SK-N-SH (cell line): ENCODE measurements at regions not wholly inside any gene's neighbourhood (a gene's known extent, or its start where the extent isn't known, plus 50 kb on each side); places are given as distances from the start of the nearest gene placed in this dataset.

Experiments
- CTCF ChIA-PET: fragments of 300-600, 350-600 bp; formaldehyde crosslinking; extraction: SDS; loops from one replicate; lab custom pipeline; 2021; lab: Yijun Ruan, JAX
- POLR2A ChIA-PET: fragments of 350-600 bp; sonication (Branson Sonifier 250); formaldehyde crosslinking; extraction: SDS; loops from one replicate; lab custom pipeline; 2020; ENCODE audit warnings: antibody characterized with exemption, inconsistent platforms; lab: Yijun Ruan, JAX
- DNase-seq: peaks from one replicate; pipeline ENCODE4 v3.0.0; 2012
- H2AFZ ChIP-seq: fragments of 200-600 bp; sonication (generic); 2 replicates; pipeline ENCODE4 v1.8.1; 2016; ENCODE audit warnings: antibody characterized with exemption, mild to moderate bottlenecking, low read depth
- H3F3A ChIP-seq: fragments of 200-600 bp; sonication (generic); replicated peaks from 2 replicates; pipeline ENCODE3; 2016; ENCODE audit warnings: antibody characterized with exemption, mild to moderate bottlenecking; ENCODE audit not compliant: insufficient read depth
- H3K27ac ChIP-seq, 2 experiments: fragments of 200-500 bp in 1 of 2; fragments of 200-600 bp in 1 of 2; sonication (Bioruptor generic) in 1 of 2; sonication (generic), shearing (Covaris generic) in 1 of 2; 2 replicates each; pipeline versions ENCODE4 v1.5.1 to v1.6.1; 2014 to 2016; ENCODE audit warnings: low read depth in 2 of 2, inconsistent platforms in 1 of 2, low read length in 1 of 2, mild to moderate bottlenecking in 1 of 2, mixed read lengths in 1 of 2
- H3K27me3 ChIP-seq: fragments of 200-600 bp; sonication (generic), shearing (Covaris generic); 2 replicates; pipeline ENCODE4 v1.6.1; 2016; ENCODE audit warnings: mixed run types; ENCODE audit not compliant: insufficient read depth
- H3K36me3 ChIP-seq, 2 experiments: fragments of 200-500 bp in 1 of 2; fragments of 200-600 bp in 1 of 2; sonication (Bioruptor generic) in 1 of 2; sonication (generic) in 1 of 2; replicated peaks in 1 of 2; 2 replicates each; pipeline versions ENCODE3 to v1.5.1; 2014 to 2016; ENCODE audit warnings: low read length in 1 of 2, mild to moderate bottlenecking in 1 of 2; ENCODE audit not compliant: insufficient read depth in 2 of 2, control insufficient read depth in 1 of 2
- H3K4me1 ChIP-seq, 2 experiments: fragments of 200-500 bp in 1 of 2; fragments of 200-600 bp in 1 of 2; sonication (Bioruptor generic) in 1 of 2; sonication (generic), shearing (Covaris generic) in 1 of 2; 2 replicates each; pipeline versions ENCODE4 v1.5.1 to v1.6.1; 2014 to 2016; ENCODE audit warnings: low read depth in 1 of 2, low read length in 1 of 2, mixed run types in 1 of 2; ENCODE audit not compliant: insufficient read depth in 2 of 2, control insufficient read depth in 1 of 2
- H3K4me2 ChIP-seq: fragments of 200-600 bp; sonication (generic), shearing (Covaris generic); 2 replicates; pipeline ENCODE4 v1.6.1; 2017; ENCODE audit warnings: mixed run types
- H3K4me3 ChIP-seq, 2 experiments: fragments of 200-500 bp in 1 of 2; fragments of 200-600 bp in 1 of 2; sonication (Bioruptor generic) in 1 of 2; sonication (generic), shearing (Covaris generic) in 1 of 2; 2 replicates each; pipeline versions ENCODE4 v1.5.1 to v1.8.1; 2014 to 2016; ENCODE audit warnings: low read depth in 2 of 2, inconsistent platforms in 1 of 2, low read length in 1 of 2, mild to moderate bottlenecking in 1 of 2, mixed read lengths in 1 of 2, moderate library complexity in 1 of 2
- H3K79me2 ChIP-seq: fragments of 200-600 bp; sonication (generic); 2 replicates; pipeline ENCODE4 v1.8.1; 2017; ENCODE audit warnings: mild to moderate bottlenecking; ENCODE audit not compliant: insufficient read depth
- H3K9ac ChIP-seq: fragments of 200-600 bp; sonication (generic); 2 replicates; pipeline ENCODE4 v1.6.1; 2017; ENCODE audit warnings: mixed run types
- H3K9me2 ChIP-seq: fragments of 200-600 bp; sonication (generic); 2 replicates; pipeline ENCODE4 v1.6.1; 2017; ENCODE audit warnings: mixed run types
- H3K9me3 ChIP-seq: fragments of 200-600 bp; sonication (generic); 2 replicates; pipeline ENCODE4 v1.6.1; 2017; ENCODE audit warnings: mixed run types, mild to moderate bottlenecking, moderate library complexity
- H4K20me1 ChIP-seq: fragments of 200-600 bp; sonication (generic); 2 replicates; pipeline ENCODE4 v1.6.1; 2017; ENCODE audit warnings: mild to moderate bottlenecking, mixed run types; ENCODE audit not compliant: insufficient read depth
- CTCF ChIP-seq: fragments of 200-600 bp; sonication (generic); IDR thresholded peaks from 2 replicates; pipeline ENCODE4 v1.6.1; 2017; ENCODE audit warnings: antibody characterized with exemption, mild to moderate bottlenecking, moderate library complexity
- EP300 ChIP-seq, 2 experiments: IDR thresholded peaks; 2 replicates each; pipeline versions ENCODE4 v1.4.0 to v1.6.1; 2012; ENCODE audit warnings: borderline replicate concordance in 1 of 2, low read depth in 1 of 2, low read length in 1 of 2
- EZH2phosphoT487 ChIP-seq: fragments of 200-600 bp; sonication (generic); IDR thresholded peaks from 2 replicates; pipeline ENCODE4 v1.6.1; 2017; ENCODE audit warnings: low read depth, mixed run types, mild to moderate bottlenecking, antibody characterized with exemption, moderate library complexity, borderline replicate concordance
- FOXM1 ChIP-seq: IDR thresholded peaks from 2 replicates; pipeline ENCODE4 v1.4.0; 2012; ENCODE audit warnings: low read depth, mild to moderate bottlenecking
- GABPA ChIP-seq: IDR thresholded peaks from 2 replicates; pipeline ENCODE4 v1.4.0; 2012; ENCODE audit warnings: low read depth, mild to moderate bottlenecking
- MEF2A ChIP-seq: IDR thresholded peaks from 2 replicates; pipeline ENCODE4 v1.4.0; 2012; ENCODE audit warnings: low read depth, borderline replicate concordance
- MXI1 ChIP-seq: IDR thresholded peaks from 2 replicates; pipeline ENCODE4 v1.6.1; 2012; ENCODE audit warnings: mild to moderate bottlenecking, low read depth, low read length, improper control_type of control experiment
- NFIC ChIP-seq: IDR thresholded peaks from 2 replicates; pipeline ENCODE4 v1.4.0; 2012; ENCODE audit warnings: borderline replicate concordance
- POLR2AphosphoS5 ChIP-seq: IDR thresholded peaks from 2 replicates; pipeline ENCODE4 v1.6.1; 2012; ENCODE audit warnings: low read depth, low read length
- RCOR1 ChIP-seq: fragments of 150-350 bp; IDR thresholded peaks from 2 replicates; pipeline ENCODE4 v1.6.1; 2017; ENCODE audit warnings: antibody characterized with exemption, low read length
- RXRA ChIP-seq: IDR thresholded peaks from 2 replicates; pipeline ENCODE4 v1.4.0; 2012; ENCODE audit warnings: low read depth, mild to moderate bottlenecking, borderline replicate concordance
- USF1 ChIP-seq: IDR thresholded peaks from 2 replicates; pipeline ENCODE4 v1.4.0; 2012; ENCODE audit warnings: low read depth, borderline replicate concordance
- WGBS: methylation state at CpG from one replicate; pipeline ENCODE4 v1.1.6; 2017; ENCODE audit warnings: low lambda C conversion rate; 5-methylcytosine and 5-hydroxymethylcytosine counted together
- TF ChIP-seq, protein P1 (sequence below): IDR thresholded peaks from 2 replicates; pipeline ENCODE4 v1.4.0; 2012; ENCODE audit warnings: low read depth, borderline replicate concordance
- TF ChIP-seq, protein P2 (sequence below): IDR thresholded peaks from 2 replicates; pipeline ENCODE4 v1.4.0; 2012; ENCODE audit warnings: low read depth

GRCh38 chr10:64515970-64516699, 994.9 kb downstream of the REEP3 start:
- no peak overlapping the region for H3K4me2 ChIP-seq
- TF ChIP-seq GABPA (no peak), FOXM1 (no peak), NFIC (no peak), RXRA (no peak), EZH2phosphoT487 (no peak)
- TF ChIP-seq, protein P1, sequence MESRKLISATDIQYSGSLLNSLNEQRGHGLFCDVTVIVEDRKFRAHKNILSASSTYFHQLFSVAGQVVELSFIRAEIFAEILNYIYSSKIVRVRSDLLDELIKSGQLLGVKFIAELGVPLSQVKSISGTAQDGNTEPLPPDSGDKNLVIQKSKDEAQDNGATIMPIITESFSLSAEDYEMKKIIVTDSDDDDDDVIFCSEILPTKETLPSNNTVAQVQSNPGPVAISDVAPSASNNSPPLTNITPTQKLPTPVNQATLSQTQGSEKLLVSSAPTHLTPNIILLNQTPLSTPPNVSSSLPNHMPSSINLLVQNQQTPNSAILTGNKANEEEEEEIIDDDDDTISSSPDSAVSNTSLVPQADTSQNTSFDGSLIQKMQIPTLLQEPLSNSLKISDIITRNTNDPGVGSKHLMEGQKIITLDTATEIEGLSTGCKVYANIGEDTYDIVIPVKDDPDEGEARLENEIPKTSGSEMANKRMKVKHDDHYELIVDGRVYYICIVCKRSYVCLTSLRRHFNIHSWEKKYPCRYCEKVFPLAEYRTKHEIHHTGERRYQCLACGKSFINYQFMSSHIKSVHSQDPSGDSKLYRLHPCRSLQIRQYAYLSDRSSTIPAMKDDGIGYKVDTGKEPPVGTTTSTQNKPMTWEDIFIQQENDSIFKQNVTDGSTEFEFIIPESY, result no peak
- TF ChIP-seq, all 33 proteins: peak for 0
- DNase-seq, result no peak
- H3K4me1 ChIP-seq, result no peaks in the 10 kb centered on the region
- no peak overlapping the region for H3K27ac ChIP-seq
- ChIA-PET CTCF (interaction anchor here (0.6 kb wide), 1 partner anchor 15 kb away, joined by 3 read pairs; no protein-coding TSS in a partner anchor), POLR2A (no interaction called here)
- no peak overlapping the region for H3K9ac ChIP-seq
- no peaks in the 10 kb centered on the region for H4K20me1 ChIP-seq
- no peaks in the 10 kb centered on the region for H3F3A ChIP-seq
- no peak overlapping the region for H2AFZ ChIP-seq
- H3K4me3 ChIP-seq, result no peak overlapping the region
- no peaks in the 10 kb centered on the region for H3K36me3 ChIP-seq
- H3K27me3 ChIP-seq, result no peaks in the 10 kb centered on the region
- no peaks in the 10 kb centered on the region for H3K79me2 ChIP-seq
- 29% methylated on average over 2 of the region's 2 CpGs for WGBS
- no peaks in the 10 kb centered on the region for H3K9me3 ChIP-seq
- no peaks in the 10 kb centered on the region for H3K9me2 ChIP-seq

DNA sequence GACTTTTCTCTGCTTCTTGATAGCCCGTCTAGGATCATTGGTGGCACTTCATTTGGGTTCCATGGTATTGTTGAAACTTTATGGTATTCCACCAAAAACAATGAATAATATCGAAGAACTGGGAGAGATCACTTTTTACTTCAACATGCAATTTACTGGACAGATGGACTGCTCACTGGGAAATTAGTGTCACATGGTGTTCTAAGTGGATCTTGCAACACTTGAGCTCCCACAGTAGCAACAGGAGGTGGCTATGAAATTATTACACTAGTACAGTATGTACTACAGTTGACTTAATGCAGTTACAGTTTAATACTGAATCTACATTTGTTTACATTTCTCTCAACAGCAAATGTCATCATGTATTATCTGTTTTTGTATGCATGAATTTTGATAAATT, 997.3 kb downstream of the REEP3 start:
- Histone ChIP-seq H3K9me3 (no peaks in the 10 kb centered on the region), H3K36me3 (no peaks in the 10 kb centered on the region), H3K9me2 (no peaks in the 10 kb centered on the region), H3K4me3 (no peak overlapping the region), H3K27ac (no peak overlapping the region), H3K4me1 (peaks cover 0 to 3% of the 10 kb centered on the region in 2 experiments; a peak in 2 of 4 replicates), H3K79me2 (no peaks in the 10 kb centered on the region), H2AFZ (no peak overlapping the region), H3K27me3 (no peaks in the 10 kb centered on the region), H3K4me2 (no peak overlapping the region), H4K20me1 (no peaks in the 10 kb centered on the region), H3K9ac (no peak overlapping the region), H3F3A (no peaks in the 10 kb centered on the region)
- WGBS, result 60% methylated on average over 2 of the region's 2 CpGs
- POLR2A ChIA-PET, result no interaction called here
- TF ChIP-seq POLR2AphosphoS5, result no peak
- TF ChIP-seq USF1, result no peak
- no peak for TF ChIP-seq MEF2A
- no peak for TF ChIP-seq MXI1
- TF ChIP-seq, protein P2, sequence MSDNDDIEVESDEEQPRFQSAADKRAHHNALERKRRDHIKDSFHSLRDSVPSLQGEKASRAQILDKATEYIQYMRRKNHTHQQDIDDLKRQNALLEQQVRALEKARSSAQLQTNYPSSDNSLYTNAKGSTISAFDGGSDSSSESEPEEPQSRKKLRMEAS, result no peak
- TF ChIP-seq CTCF, result no peak
- no peak for TF ChIP-seq RCOR1
- TF ChIP-seq FOXM1, result no peak
- no peak for TF ChIP-seq EP300 (IDR thresholded peaks at IDR 0.05; ENCODE audit: borderline replicate concordance in 1 of 2, low read depth in 1 of 2, low read length in 1 of 2)
- TF ChIP-seq GABPA, result no peak
- DNase-seq, result no peak
- CTCF ChIA-PET, result no interaction called here
